ENCODE measurements at regions not wholly inside any gene's neighbourhood (a gene's known extent, or its start where the extent isn't known, plus 50 kb on each side); places are given as distances from the start of the nearest gene placed in this dataset.
"Not testable (repeated sequence)": the region's sequence is repeated elsewhere in the genome, so short reads cannot be mapped to it uniquely, and the experiment has no call there.

DNA sequence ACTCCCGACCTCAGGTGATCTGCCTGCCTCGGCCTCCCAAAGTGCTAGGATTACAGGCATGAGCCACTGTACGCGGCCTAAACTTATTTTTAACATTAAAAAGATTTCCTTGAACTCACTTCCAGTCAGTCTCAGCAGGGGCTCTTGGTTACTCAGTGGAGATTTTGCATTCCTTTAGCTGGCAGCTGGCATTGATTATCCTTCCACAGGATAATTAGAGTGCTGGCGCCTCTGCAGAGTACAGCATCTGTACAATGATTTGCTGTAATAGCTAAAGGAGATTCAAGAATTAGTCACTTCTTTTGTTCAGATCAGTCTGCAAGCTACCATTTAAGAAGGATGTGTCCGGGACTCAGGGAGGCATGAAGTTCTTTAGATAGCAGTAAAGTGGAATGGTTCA, 125.0 kb upstream of the NPY start:
- in situ Hi-C loops (cut with MboI; ENCODE audit: low sequenced_read_pairs, unreplicated experiment) = no loop called here
- TF ChIP-seq, protein P1, sequence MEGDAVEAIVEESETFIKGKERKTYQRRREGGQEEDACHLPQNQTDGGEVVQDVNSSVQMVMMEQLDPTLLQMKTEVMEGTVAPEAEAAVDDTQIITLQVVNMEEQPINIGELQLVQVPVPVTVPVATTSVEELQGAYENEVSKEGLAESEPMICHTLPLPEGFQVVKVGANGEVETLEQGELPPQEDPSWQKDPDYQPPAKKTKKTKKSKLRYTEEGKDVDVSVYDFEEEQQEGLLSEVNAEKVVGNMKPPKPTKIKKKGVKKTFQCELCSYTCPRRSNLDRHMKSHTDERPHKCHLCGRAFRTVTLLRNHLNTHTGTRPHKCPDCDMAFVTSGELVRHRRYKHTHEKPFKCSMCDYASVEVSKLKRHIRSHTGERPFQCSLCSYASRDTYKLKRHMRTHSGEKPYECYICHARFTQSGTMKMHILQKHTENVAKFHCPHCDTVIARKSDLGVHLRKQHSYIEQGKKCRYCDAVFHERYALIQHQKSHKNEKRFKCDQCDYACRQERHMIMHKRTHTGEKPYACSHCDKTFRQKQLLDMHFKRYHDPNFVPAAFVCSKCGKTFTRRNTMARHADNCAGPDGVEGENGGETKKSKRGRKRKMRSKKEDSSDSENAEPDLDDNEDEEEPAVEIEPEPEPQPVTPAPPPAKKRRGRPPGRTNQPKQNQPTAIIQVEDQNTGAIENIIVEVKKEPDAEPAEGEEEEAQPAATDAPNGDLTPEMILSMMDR (IDR thresholded peaks at IDR 0.05; ENCODE audit: borderline replicate concordance, control extremely low read depth, extremely low read depth, insufficient read depth, missing control alignments) = no peak
- no peak for DNase-seq (ENCODE audit: low spot score)

GRCh38 chr7:24164401-24164800, 119.6 kb upstream of the NPY start:
- TF ChIP-seq, protein P1 (IDR thresholded peaks at IDR 0.05; ENCODE audit: borderline replicate concordance, control extremely low read depth, extremely low read depth, insufficient read depth, missing control alignments) = no peak
- in situ Hi-C loops (cut with MboI; ENCODE audit: low sequenced_read_pairs, unreplicated experiment) = no loop called here
- no peak for DNase-seq (ENCODE audit: low spot score)

GRCh38 chr7:24169077-24169624, 114.8 kb upstream of the NPY start:
- TF ChIP-seq, protein P1 (IDR thresholded peaks at IDR 0.05; ENCODE audit: borderline replicate concordance, control extremely low read depth, extremely low read depth, insufficient read depth, missing control alignments) = no peak
- DNase-seq (ENCODE audit: low spot score) = no peak
- in situ Hi-C loops (cut with MboI; ENCODE audit: low sequenced_read_pairs, unreplicated experiment) = no loop called here

GRCh38 chr7:24171951-24172350, 112.0 kb upstream of the NPY start:
- in situ Hi-C loops (cut with MboI; ENCODE audit: low sequenced_read_pairs, unreplicated experiment); DNase-seq (ENCODE audit: low spot score): not testable (repeated sequence)

DNA sequence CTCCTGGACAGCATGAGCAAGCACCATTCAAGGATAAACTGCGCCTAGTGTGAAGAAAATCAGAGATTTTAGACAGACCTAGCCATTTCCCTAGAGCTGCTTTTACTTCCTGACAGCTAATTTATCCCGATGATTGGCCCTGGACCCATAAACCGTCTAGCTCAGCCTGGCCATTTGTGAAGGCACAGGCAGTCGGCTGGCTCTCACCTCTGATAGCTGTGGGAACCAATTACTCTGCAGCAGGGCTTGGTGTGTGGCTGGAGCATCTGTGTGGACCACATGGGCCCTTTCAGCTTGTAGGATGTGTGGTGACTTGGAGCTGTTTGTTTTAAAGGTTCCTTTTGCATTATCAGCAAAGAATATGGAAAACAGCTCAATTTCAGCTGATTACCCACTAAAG, 111.1 kb upstream of the NPY start:
- no peak for DNase-seq (ENCODE audit: low spot score)
- in situ Hi-C loops (cut with MboI; ENCODE audit: low sequenced_read_pairs, unreplicated experiment) = no loop called here
- TF ChIP-seq, protein P1 (IDR thresholded peaks at IDR 0.05; ENCODE audit: borderline replicate concordance, control extremely low read depth, extremely low read depth, insufficient read depth, missing control alignments) = no peak

DNA sequence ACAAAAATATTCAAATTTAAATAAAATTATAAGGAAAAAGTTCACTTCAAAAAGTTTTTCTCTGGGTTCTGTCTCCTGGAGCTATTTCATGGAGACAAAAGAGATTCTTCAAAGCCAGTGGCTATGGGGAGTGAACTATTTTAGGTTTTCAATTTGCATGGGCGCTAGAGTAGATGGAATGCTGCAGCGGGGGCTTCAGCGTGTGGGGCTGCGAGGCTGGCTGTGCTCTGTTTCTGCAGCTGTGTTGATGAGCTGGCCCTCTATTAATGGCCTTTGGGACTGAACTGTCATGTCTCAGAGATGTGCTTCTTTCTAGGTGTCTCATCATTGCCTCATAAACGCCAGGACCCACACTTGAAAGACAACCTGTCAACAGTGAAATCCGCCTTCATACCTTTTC, 108.4 kb upstream of the NPY start:
- in situ Hi-C loops (cut with MboI; ENCODE audit: low sequenced_read_pairs, unreplicated experiment) = no loop called here
- TF ChIP-seq, protein P1 (IDR thresholded peaks at IDR 0.05; ENCODE audit: borderline replicate concordance, control extremely low read depth, extremely low read depth, insufficient read depth, missing control alignments) = no peak

DNA sequence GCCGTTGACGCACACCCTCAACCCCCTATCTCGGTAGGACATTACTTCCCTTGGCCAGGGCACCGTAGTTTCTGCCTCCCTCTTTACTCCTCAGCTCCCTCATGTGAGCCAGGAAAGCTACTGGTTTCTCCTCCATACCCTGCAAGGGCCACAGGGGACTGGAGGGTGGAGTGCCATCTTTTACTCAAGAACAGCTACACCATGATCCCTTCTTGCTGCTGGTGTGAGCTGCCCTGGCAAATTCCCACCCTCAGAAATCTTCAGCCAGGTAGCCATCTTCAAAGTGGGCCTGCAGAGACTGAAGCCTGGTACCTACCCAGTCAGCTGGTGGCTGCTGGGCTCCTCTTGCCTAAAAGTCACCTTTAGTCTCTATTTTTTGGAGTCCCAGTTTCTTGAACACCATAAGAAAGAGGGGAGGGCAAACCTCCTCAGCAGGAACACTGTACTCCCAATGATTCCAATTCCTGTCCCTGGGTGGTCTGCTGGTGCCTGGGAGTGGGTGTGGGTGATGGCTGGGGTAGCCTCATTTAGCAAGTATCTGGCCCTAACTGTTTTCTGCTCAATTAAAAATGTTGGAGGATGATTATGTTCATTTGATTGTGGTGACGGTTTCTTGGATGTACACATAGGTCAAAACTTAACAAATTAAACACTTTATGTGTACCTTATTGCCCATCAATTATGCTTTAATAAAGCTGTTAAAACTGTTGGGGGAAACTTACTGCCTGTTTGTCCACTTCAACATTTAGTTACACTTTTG, 105.0 kb upstream of the NPY start:
- in situ Hi-C loops (cut with MboI; ENCODE audit: low sequenced_read_pairs, unreplicated experiment) = no loop called here
- TF ChIP-seq, protein P1 (IDR thresholded peaks at IDR 0.05; ENCODE audit: borderline replicate concordance, control extremely low read depth, extremely low read depth, insufficient read depth, missing control alignments) = no peak
- no peak for DNase-seq (ENCODE audit: low spot score)

More for the DNA sequence above, 108.4 kb upstream of the NPY start:
- DNase-seq (ENCODE audit: low spot score) = no peak
